ENCODE measurements at regions not wholly inside any gene's neighbourhood (a gene's known extent, or its start where the extent isn't known, plus 50 kb on each side); places are given as distances from the start of the nearest gene placed in this dataset.

- no peak for TF ChIP-seq CTCF (IDR thresholded peaks at IDR 0.05; ENCODE audit: insufficient read depth, missing control alignments)
- FAIRE-seq, result no peak
- DNase-seq (ENCODE audit: insufficient read length, low spot score), result no peak
These were observed 129.9 kb upstream of the ADGRL3 start for GRCh38 chr4:61070269-61070668.

GRCh38 chr4:61079427-61079826 lies 120.7 kb upstream of the ADGRL3 start:
- no peak for FAIRE-seq
- DNase-seq (ENCODE audit: insufficient read length, low spot score), result no peak
- no peak for TF ChIP-seq CTCF (IDR thresholded peaks at IDR 0.05; ENCODE audit: insufficient read depth, missing control alignments)

GRCh38 chr4:61079976-61080375 lies 120.2 kb upstream of the ADGRL3 start:
- DNase-seq (ENCODE audit: insufficient read length, low spot score) (no peak), FAIRE-seq (no peak)
- TF ChIP-seq CTCF (IDR thresholded peaks at IDR 0.05; ENCODE audit: insufficient read depth, missing control alignments), result no peak

- DNase-seq (ENCODE audit: insufficient read length, low spot score) (no peak), FAIRE-seq (no peak)
- TF ChIP-seq CTCF (IDR thresholded peaks at IDR 0.05; ENCODE audit: insufficient read depth, missing control alignments), result no peak
These were observed 114.6 kb upstream of the ADGRL3 start for GRCh38 chr4:61085534-61085933.

GRCh38 chr4:61086357-61086756 lies 113.8 kb upstream of the ADGRL3 start:
- TF ChIP-seq CTCF (IDR thresholded peaks at IDR 0.05; ENCODE audit: insufficient read depth, missing control alignments), result no peak
- no peak for DNase-seq (ENCODE audit: insufficient read length, low spot score)
- no peak for FAIRE-seq

DNA sequence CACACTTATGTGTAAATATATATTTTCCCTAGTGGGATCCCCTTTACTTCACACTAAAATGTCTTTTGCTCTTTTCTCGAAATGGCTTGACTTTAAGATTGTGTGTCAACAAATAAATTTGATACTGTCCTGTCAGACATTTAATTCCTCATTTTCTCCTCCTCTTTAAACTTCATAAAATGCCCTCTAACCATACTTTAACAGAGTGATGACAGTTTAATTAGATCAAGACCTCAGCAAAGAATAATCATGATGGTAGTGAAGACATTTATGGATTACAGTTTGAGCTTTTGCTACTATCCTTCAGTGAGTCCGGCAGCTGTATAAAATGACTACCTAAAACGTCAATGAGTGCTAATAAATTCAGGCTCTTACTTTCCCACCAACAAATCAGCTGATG lies 113.1 kb upstream of the ADGRL3 start:
- no peak for FAIRE-seq
- TF ChIP-seq CTCF (IDR thresholded peaks at IDR 0.05; ENCODE audit: insufficient read depth, missing control alignments), result no peak
- no peak for DNase-seq (ENCODE audit: insufficient read length, low spot score)

GRCh38 chr4:61094854-61095598 lies 105.1 kb upstream of the ADGRL3 start:
- TF ChIP-seq CTCF (IDR thresholded peaks at IDR 0.05; ENCODE audit: insufficient read depth, missing control alignments), result no peak
- FAIRE-seq, result no peak
- no peak for DNase-seq (ENCODE audit: insufficient read length, low spot score)
